IMR-90 (cell line): ENCODE measurements at regions not wholly inside any gene's neighbourhood (a gene's known extent, or its start where the extent isn't known, plus 50 kb on each side); places are given as distances from the start of the nearest gene placed in this dataset.

Experiments
- CEBPB ChIP-seq: IDR thresholded peaks from 2 replicates; pipeline ENCODE4 v1.6.1; 2012; ENCODE audit warnings: low read depth, low read length, improper control_type of control experiment
- ELK1 ChIP-seq: fragments of 150-350 bp; IDR thresholded peaks from 2 replicates; pipeline ENCODE4 v1.6.1; 2016; ENCODE audit warnings: low read depth, mild to moderate bottlenecking, low read length, moderate library complexity, borderline replicate concordance
- FOS ChIP-seq: fragments of 150-350 bp; IDR thresholded peaks from 2 replicates; pipeline ENCODE4 v1.6.1; 2016; ENCODE audit warnings: low read depth, low read length
- NFE2L2 ChIP-seq: fragments of 150-350 bp; IDR thresholded peaks from 2 replicates; pipeline ENCODE4 v1.6.1; 2016; ENCODE audit warnings: low read depth, mild to moderate bottlenecking, low read length
- POLR2A ChIP-seq: IDR thresholded peaks from 2 replicates; pipeline ENCODE4 v1.6.1; 2012; ENCODE audit warnings: mild to moderate bottlenecking, low read depth, low read length
- RAD21 ChIP-seq: IDR thresholded peaks from 2 replicates; pipeline ENCODE4 v1.6.1; 2012; ENCODE audit warnings: low read length, improper control_type of control experiment
- RCOR1 ChIP-seq: IDR thresholded peaks from 2 replicates; pipeline ENCODE4 v1.6.1; 2012; ENCODE audit warnings: mild to moderate bottlenecking, low read length, improper control_type of control experiment; ENCODE audit not compliant: insufficient replicate concordance
- RFX5 ChIP-seq: IDR thresholded peaks from 2 replicates; pipeline ENCODE4 v1.8.0; 2012; ENCODE audit warnings: low read depth, mild to moderate bottlenecking, low read length, moderate library complexity
- SMC3 ChIP-seq: fragments of 150-350 bp; IDR thresholded peaks from 2 replicates; pipeline ENCODE4 v1.6.1; 2016; ENCODE audit warnings: low read depth, mild to moderate bottlenecking, antibody characterized with exemption, low read length, moderate library complexity
- TF ChIP-seq, protein P1 (sequence below): conservative IDR thresholded peaks from 2 replicates; pipeline ENCODE4 v1.5.1; 2012; ENCODE audit warnings: mild to moderate bottlenecking, low read depth, low read length, improper control_type of control experiment

DNA sequence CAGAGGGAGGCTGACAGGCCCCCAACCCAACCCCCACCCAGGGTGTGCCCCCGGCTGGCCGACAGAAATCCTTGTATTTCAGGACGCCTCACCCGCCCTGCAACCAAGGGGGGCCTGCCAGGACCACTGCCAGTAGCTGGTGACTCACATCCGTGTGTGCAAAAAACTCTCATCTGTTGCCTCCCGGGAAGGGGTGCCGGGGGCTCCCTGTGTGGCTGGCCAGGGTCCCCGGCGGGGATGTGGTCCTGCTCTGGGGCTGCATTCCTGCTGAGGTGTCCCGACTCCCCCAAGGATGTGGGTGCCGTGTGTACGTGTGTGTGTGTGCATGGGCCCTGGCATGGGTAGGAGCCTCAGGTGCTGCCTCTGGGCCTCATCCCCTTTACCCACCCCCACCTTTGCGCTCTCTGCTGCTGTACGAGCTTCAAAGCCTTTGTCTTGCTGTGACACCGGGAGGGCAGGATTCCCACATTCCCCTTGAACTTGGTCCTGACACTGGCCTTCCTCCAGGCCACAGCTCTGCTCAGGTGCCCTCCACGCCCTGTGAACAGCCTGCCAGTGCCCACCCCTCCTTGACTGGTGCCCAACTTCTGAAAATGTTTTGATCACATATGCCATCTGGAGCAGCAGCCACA lies 226.3 kb upstream of the HDAC4 start:
- TF ChIP-seq, protein P1, sequence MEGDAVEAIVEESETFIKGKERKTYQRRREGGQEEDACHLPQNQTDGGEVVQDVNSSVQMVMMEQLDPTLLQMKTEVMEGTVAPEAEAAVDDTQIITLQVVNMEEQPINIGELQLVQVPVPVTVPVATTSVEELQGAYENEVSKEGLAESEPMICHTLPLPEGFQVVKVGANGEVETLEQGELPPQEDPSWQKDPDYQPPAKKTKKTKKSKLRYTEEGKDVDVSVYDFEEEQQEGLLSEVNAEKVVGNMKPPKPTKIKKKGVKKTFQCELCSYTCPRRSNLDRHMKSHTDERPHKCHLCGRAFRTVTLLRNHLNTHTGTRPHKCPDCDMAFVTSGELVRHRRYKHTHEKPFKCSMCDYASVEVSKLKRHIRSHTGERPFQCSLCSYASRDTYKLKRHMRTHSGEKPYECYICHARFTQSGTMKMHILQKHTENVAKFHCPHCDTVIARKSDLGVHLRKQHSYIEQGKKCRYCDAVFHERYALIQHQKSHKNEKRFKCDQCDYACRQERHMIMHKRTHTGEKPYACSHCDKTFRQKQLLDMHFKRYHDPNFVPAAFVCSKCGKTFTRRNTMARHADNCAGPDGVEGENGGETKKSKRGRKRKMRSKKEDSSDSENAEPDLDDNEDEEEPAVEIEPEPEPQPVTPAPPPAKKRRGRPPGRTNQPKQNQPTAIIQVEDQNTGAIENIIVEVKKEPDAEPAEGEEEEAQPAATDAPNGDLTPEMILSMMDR, result no peak
- TF ChIP-seq ELK1 (no peak), POLR2A (no peak), FOS (no peak), CEBPB (no peak), RCOR1 (no peak), RFX5 (no peak), NFE2L2 (no peak), RAD21 (no peak), SMC3 (no peak)
